ENCODE measurements at regions not wholly inside any gene's neighbourhood (a gene's known extent, or its start where the extent isn't known, plus 50 kb on each side); places are given as distances from the start of the nearest gene placed in this dataset.

- TF ChIP-seq CTCF (IDR thresholded peaks at IDR 0.05; ENCODE audit: insufficient read depth, low read length, poor library complexity, severe bottlenecking), result no peak
- TF ChIP-seq EZH2phosphoT487 (conservative IDR thresholded peaks at IDR 0.05; ENCODE audit: low read length), result no peak
Measured at GRCh38 chr13:24006520-24007248, 109.4 kb upstream of the C1QTNF9B start.
